ENCODE measurements at regions not wholly inside any gene's neighbourhood (a gene's known extent, or its start where the extent isn't known, plus 50 kb on each side); places are given as distances from the start of the nearest gene placed in this dataset.
A peak's percentile ranks its signal among the peaks of the same experiment; 100 is the strongest.

DNA sequence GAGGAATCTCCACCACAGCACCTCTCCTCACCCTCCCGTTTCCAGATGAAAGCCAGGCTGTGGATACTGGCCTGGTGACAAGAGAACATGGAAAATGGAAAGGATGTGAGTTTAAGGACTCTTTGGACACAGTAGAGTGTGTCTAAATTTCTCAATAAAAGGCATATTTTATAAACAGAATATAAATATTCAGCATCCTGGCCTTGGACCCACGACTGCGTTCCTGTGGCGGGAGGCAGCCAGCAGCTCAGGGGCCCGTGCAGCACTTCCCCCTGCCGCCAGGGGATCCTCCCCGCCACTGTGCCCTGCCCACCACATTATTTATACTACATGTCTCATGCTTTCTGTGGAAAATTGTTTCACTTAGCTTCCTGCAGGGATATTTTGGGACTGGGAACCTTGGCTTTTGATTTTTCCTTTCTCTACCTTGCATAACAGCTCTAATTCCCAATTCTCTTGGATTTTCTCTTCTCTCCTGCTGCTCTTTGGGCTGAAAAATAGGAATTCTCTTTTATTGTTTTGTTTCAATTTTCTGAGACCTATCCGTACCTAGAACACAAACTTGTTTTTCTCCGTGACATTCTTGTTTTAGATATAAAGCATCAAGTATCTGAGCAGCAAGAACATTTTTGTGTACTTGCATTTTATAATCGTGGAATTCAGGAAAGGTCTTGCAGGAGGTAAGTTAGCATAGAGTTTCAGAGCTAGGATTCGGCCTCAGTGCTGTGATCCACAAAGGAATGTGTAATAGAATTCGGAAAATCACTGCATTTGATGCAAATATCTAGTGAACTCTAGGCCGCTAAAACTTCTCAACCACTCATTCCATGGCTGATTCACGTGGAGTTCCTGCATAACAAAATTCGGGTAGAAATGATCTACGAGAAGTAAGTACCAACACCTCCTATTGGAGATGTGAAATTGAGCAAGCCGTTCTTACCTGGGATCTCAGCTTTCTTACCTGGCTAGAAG lies 107.7 kb upstream of the SPATA13 start:
- no peaks in the 10 kb centered on the region for H4K20me1 ChIP-seq (ENCODE audit: insufficient read depth, low read length)
- H3K36me3 ChIP-seq (replicated peaks; ENCODE audit: low read depth, low read length): no peaks in the 10 kb centered on the region
- H3K4me3 ChIP-seq (ENCODE audit: low read length): no peak overlapping the region
- H3K4me2 ChIP-seq (ENCODE audit: low read length): peak overlapping the region; percentile 25
- H3K79me2 ChIP-seq (ENCODE audit: low read length): no peaks in the 10 kb centered on the region
- no peak for TF ChIP-seq EZH2phosphoT487 (IDR thresholded peaks at IDR 0.05; ENCODE audit: low read depth)
- TF ChIP-seq, protein P1, sequence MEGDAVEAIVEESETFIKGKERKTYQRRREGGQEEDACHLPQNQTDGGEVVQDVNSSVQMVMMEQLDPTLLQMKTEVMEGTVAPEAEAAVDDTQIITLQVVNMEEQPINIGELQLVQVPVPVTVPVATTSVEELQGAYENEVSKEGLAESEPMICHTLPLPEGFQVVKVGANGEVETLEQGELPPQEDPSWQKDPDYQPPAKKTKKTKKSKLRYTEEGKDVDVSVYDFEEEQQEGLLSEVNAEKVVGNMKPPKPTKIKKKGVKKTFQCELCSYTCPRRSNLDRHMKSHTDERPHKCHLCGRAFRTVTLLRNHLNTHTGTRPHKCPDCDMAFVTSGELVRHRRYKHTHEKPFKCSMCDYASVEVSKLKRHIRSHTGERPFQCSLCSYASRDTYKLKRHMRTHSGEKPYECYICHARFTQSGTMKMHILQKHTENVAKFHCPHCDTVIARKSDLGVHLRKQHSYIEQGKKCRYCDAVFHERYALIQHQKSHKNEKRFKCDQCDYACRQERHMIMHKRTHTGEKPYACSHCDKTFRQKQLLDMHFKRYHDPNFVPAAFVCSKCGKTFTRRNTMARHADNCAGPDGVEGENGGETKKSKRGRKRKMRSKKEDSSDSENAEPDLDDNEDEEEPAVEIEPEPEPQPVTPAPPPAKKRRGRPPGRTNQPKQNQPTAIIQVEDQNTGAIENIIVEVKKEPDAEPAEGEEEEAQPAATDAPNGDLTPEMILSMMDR (IDR thresholded peaks at IDR 0.05; ENCODE audit: low read depth, low read length): no peak
- no peak overlapping the region for H2AFZ ChIP-seq (ENCODE audit: low read depth, low read length)
- H3K9ac ChIP-seq (ENCODE audit: low read length): no peak overlapping the region
- H3K27ac ChIP-seq (ENCODE audit: low read length): no peak overlapping the region
- peaks cover 11% of the 10 kb centered on the region for H3K4me1 ChIP-seq (ENCODE audit: low read length)
- no peaks in the 10 kb centered on the region for H3K9me3 ChIP-seq (ENCODE audit: insufficient read depth, low read length)
- H3K27me3 ChIP-seq (ENCODE audit: low read depth, low read length): peaks cover 23% of the 10 kb centered on the region

DNA sequence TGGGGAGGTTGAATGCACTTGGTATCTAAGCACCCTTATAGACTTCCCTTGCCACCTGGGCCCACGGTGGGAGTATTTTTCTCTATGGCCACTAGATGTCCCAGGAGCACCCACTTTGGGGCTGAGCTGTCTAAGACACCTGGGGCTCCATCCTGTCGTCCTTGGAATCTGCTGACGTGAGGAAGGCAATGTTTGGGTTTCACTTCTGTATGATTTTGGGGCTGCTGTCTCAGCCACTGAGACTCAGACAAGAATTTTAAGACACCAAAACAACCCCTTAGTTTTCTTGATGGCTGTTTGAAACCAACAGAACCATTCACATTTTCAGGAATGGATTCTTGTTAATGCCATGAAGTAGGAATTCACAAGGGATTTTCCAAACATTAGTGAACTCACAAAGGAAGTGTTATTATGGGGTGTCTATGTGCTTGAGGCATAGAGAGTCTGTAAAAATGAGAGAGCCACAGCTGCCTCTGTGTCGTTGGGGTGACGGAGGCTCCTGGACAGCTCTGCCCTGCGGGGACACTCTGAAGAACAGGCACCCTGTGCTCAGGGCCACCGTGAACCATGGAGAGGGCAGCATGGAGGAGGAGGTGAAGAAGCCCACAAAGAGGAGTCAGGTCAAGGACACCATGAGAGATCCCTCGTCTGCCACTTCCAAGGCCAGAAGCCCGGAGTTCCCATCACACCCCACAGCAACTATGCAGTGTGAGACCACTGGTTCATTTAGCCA lies 106.8 kb upstream of the SPATA13 start:
- Histone ChIP-seq H3K27ac (ENCODE audit: low read length) (no peak overlapping the region), H3K27me3 (ENCODE audit: low read depth, low read length) (peaks cover 26% of the 10 kb centered on the region), H3K9me3 (ENCODE audit: insufficient read depth, low read length) (no peaks in the 10 kb centered on the region), H2AFZ (ENCODE audit: low read depth, low read length) (no peak overlapping the region), H3K79me2 (ENCODE audit: low read length) (no peaks in the 10 kb centered on the region), H3K36me3 (replicated peaks; ENCODE audit: low read depth, low read length) (no peaks in the 10 kb centered on the region), H3K4me2 (ENCODE audit: low read length) (peak overlapping the region; percentile 25), H3K4me1 (ENCODE audit: low read length) (peaks cover 11% of the 10 kb centered on the region), H4K20me1 (ENCODE audit: insufficient read depth, low read length) (no peaks in the 10 kb centered on the region), H3K4me3 (ENCODE audit: low read length) (no peak overlapping the region), H3K9ac (ENCODE audit: low read length) (no peak overlapping the region)
- TF ChIP-seq, protein P1 (IDR thresholded peaks at IDR 0.05; ENCODE audit: low read depth, low read length): peak; percentile 95
- no peak for TF ChIP-seq EZH2phosphoT487 (IDR thresholded peaks at IDR 0.05; ENCODE audit: low read depth)

DNA sequence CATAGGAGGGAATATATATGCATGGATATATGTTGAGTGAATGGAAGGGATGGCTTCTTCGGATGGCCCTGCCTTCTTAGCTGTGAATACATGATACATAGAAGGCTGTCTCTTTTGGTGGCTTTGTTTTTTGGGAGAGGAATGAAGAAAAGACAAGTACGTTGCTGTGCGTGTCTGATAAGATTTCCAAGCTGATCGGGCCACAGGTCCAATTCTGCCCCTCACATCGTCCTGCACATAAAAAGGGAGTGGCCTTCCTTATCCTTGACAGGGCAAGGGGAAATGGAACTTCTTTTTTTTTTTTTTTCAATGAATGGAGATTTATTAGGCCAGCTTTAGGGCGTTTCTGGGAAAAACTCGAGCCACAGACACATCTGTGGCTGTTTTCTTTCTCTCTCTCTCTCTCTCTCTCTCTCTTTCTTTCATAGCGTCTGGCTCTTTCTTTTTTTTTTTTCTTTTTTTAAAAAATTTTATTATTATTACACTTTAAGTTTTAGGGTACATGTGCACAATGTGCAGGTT lies 103.8 kb upstream of the SPATA13 start:
- no peaks in the 10 kb centered on the region for H3K36me3 ChIP-seq (replicated peaks; ENCODE audit: low read depth, low read length)
- no peak overlapping the region for H3K27ac ChIP-seq (ENCODE audit: low read length)
- H3K4me2 ChIP-seq (ENCODE audit: low read length): no peak overlapping the region
- H2AFZ ChIP-seq (ENCODE audit: low read depth, low read length): no peak overlapping the region
- TF ChIP-seq, protein P1 (IDR thresholded peaks at IDR 0.05; ENCODE audit: low read depth, low read length): no peak
- TF ChIP-seq EZH2phosphoT487 (IDR thresholded peaks at IDR 0.05; ENCODE audit: low read depth): no peak
- H4K20me1 ChIP-seq (ENCODE audit: insufficient read depth, low read length): no peaks in the 10 kb centered on the region
- no peak overlapping the region for H3K9ac ChIP-seq (ENCODE audit: low read length)
- no peaks in the 10 kb centered on the region for H3K79me2 ChIP-seq (ENCODE audit: low read length)
- H3K9me3 ChIP-seq (ENCODE audit: insufficient read depth, low read length): no peaks in the 10 kb centered on the region
- H3K4me3 ChIP-seq (ENCODE audit: low read length): no peak overlapping the region
- peaks cover 11% of the 10 kb centered on the region for H3K4me1 ChIP-seq (ENCODE audit: low read length)
- peaks cover 26% of the 10 kb centered on the region for H3K27me3 ChIP-seq (ENCODE audit: low read depth, low read length)

DNA sequence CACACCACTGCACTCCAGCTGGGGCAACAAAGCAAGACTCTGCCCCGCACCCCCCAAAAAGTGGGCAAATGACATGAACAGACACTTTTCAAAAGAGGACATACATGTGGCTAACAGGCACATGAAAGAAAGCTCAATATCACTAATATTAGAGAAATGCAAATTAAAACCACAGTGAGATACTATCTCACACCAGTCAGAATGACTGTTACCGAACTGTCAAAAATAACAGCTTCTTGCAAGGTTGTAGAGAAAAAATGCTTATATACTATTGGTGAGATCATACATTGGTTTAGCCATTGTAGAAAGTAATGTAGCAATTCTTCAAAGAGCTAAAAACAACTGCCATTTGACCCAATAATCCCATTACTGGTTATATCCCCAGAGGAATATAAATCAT lies 99.5 kb upstream of the SPATA13 start:
- no peak for TF ChIP-seq EZH2phosphoT487 (IDR thresholded peaks at IDR 0.05; ENCODE audit: low read depth)
- TF ChIP-seq, protein P1 (IDR thresholded peaks at IDR 0.05; ENCODE audit: low read depth, low read length): no peak
- Histone ChIP-seq H3K4me1 (ENCODE audit: low read length) (no peaks in the 10 kb centered on the region), H3K9me3 (ENCODE audit: insufficient read depth, low read length) (no peaks in the 10 kb centered on the region), H4K20me1 (ENCODE audit: insufficient read depth, low read length) (no peaks in the 10 kb centered on the region), H2AFZ (ENCODE audit: low read depth, low read length) (no peak overlapping the region), H3K4me2 (ENCODE audit: low read length) (no peak overlapping the region), H3K27ac (ENCODE audit: low read length) (no peak overlapping the region), H3K27me3 (ENCODE audit: low read depth, low read length) (peaks cover 13% of the 10 kb centered on the region), H3K79me2 (ENCODE audit: low read length) (no peaks in the 10 kb centered on the region), H3K4me3 (ENCODE audit: low read length) (no peak overlapping the region), H3K9ac (ENCODE audit: low read length) (no peak overlapping the region), H3K36me3 (replicated peaks; ENCODE audit: low read depth, low read length) (no peaks in the 10 kb centered on the region)

Data from OCI-LY3 (cell line).